CD4-positive, CD25-positive, alpha-beta regulatory T cell (primary cell): ENCODE measurements at regions not wholly inside any gene's neighbourhood (a gene's known extent, or its start where the extent isn't known, plus 50 kb on each side); places are given as distances from the start of the nearest gene placed in this dataset.
A peak's percentile ranks its signal among the peaks of the same experiment; 100 is the strongest.

Experiments used
- ATAC-seq, 2 donors: fragments of 150-1000 bp; cut with Tn5 transposase; one replicate each; pipeline ENCODE4 v1.10.0; 2021; ENCODE audit warnings: low read depth in 2 of 2, moderate number of reproducible peaks in 2 of 2, moderate library complexity in 1 of 2
- DNase-seq, 3 donors: peaks; one replicate each; pipeline versions ENCODE4 v3.0.0 to v3.0.0-alpha.2; 2012 to 2022; ENCODE audit warnings: mixed read lengths in 1 of 3
- H3K27ac ChIP-seq: one replicate; pipeline ENCODE4 v1.7.0; 2013; ENCODE audit warnings: mild to moderate bottlenecking, low read length; ENCODE audit not compliant: insufficient read depth, poor library complexity, severe bottlenecking
- H3K27me3 ChIP-seq: one replicate; pipeline ENCODE4 v1.7.0; 2013; ENCODE audit warnings: low read length; ENCODE audit not compliant: control insufficient read depth, insufficient read depth
- H3K36me3 ChIP-seq: one replicate; pipeline ENCODE4 v1.7.0; 2013; ENCODE audit warnings: mild to moderate bottlenecking, low read length, moderate library complexity; ENCODE audit not compliant: control insufficient read depth, insufficient read depth
- H3K4me1 ChIP-seq: 2 replicates; pipeline ENCODE4 v1.7.0; 2013; ENCODE audit warnings: mild to moderate bottlenecking, low read length; ENCODE audit not compliant: insufficient read depth, control insufficient read depth, poor library complexity, severe bottlenecking
- H3K4me3 ChIP-seq: one replicate; pipeline ENCODE4 v1.7.0; 2013; ENCODE audit warnings: low read depth, mild to moderate bottlenecking, low read length, moderate library complexity
- H3K9me3 ChIP-seq, 2 experiments: 1 replicate in 1 of 2; 2 replicates in 1 of 2; pipeline ENCODE4 v1.7.0; 2013; ENCODE audit warnings: low read length in 2 of 2, mild to moderate bottlenecking in 1 of 2, moderate library complexity in 1 of 2; ENCODE audit not compliant: control insufficient read depth in 2 of 2
- H3K27ac Mint-ChIP-seq, 3 donors: one replicate each; pipeline ENCODE4 v1.8.0; 2020 to 2022; ENCODE audit warnings: mild to moderate bottlenecking in 3 of 3, mixed read lengths in 3 of 3, moderate library complexity in 2 of 3
- H3K27me3 Mint-ChIP-seq: one replicate; pipeline ENCODE4 v1.8.0; 2022; ENCODE audit warnings: mild to moderate bottlenecking, mixed read lengths
- H3K36me3 Mint-ChIP-seq: one replicate; pipeline ENCODE4 v1.8.0; 2020; ENCODE audit warnings: mixed read lengths
- H3K4me1 Mint-ChIP-seq, 4 donors: one replicate each; pipeline ENCODE4 v1.8.0; 2020 to 2022; ENCODE audit warnings: mixed read lengths in 4 of 4, mild to moderate bottlenecking in 1 of 4
- H3K4me3 Mint-ChIP-seq, 4 donors: one replicate each; pipeline ENCODE4 v1.8.0; 2020 to 2022; ENCODE audit warnings: mild to moderate bottlenecking in 4 of 4, mixed read lengths in 4 of 4, moderate library complexity in 3 of 4
- H3K9me3 Mint-ChIP-seq, 7 donors: one replicate each; pipeline ENCODE4 v1.8.0; 2020 to 2022; ENCODE audit warnings: mixed read lengths in 7 of 7, mild to moderate bottlenecking in 3 of 7, moderate library complexity in 2 of 7

GRCh38 chr5:52452098-52452497 lies 335.6 kb upstream of the ITGA1 start:
- no peak overlapping the region for H3K27ac Mint-ChIP-seq
- Histone ChIP-seq H3K4me3 (no peak overlapping the region), H3K4me1 (no peaks in the 10 kb centered on the region), H3K27ac (no peak overlapping the region), H3K27me3 (no peaks in the 10 kb centered on the region), H3K36me3 (no peaks in the 10 kb centered on the region), H3K9me3 (no peaks in the 10 kb centered on the region)
- DNase-seq (no peak), ATAC-seq (no peak)
- no peaks in the 10 kb centered on the region for H3K4me1 Mint-ChIP-seq
- H3K27me3 Mint-ChIP-seq, result no peaks in the 10 kb centered on the region
- peaks cover 0 to 2% (median 0%) of the 10 kb centered on the region in 7 donors for H3K9me3 Mint-ChIP-seq
- no peak overlapping the region for H3K4me3 Mint-ChIP-seq
- H3K36me3 Mint-ChIP-seq, result no peaks in the 10 kb centered on the region

- Histone ChIP-seq H3K27me3 (no peaks in the 10 kb centered on the region), H3K4me1 (no peaks in the 10 kb centered on the region), H3K27ac (no peak overlapping the region), H3K4me3 (no peak overlapping the region), H3K36me3 (no peaks in the 10 kb centered on the region), H3K9me3 (no peaks in the 10 kb centered on the region)
- no peak for DNase-seq
- no peaks in the 10 kb centered on the region for H3K4me1 Mint-ChIP-seq
- ATAC-seq, result no peak
- H3K9me3 Mint-ChIP-seq, result peaks cover 0 to 3% (median 0%) of the 10 kb centered on the region in 7 donors
- no peaks in the 10 kb centered on the region for H3K36me3 Mint-ChIP-seq
- no peak overlapping the region for H3K4me3 Mint-ChIP-seq
- no peaks in the 10 kb centered on the region for H3K27me3 Mint-ChIP-seq
- H3K27ac Mint-ChIP-seq, result no peak overlapping the region
Observed at GRCh38 chr5:52453176-52453575, 334.5 kb upstream of the ITGA1 start.

GRCh38 chr5:52455920-52456319 lies 331.8 kb upstream of the ITGA1 start:
- H3K36me3 Mint-ChIP-seq, result no peaks in the 10 kb centered on the region
- H3K4me1 Mint-ChIP-seq, result no peaks in the 10 kb centered on the region
- H3K4me3 ChIP-seq, result no peak overlapping the region
- DNase-seq, result no peak
- peaks cover 0 to 3% (median 0%) of the 10 kb centered on the region in 7 donors for H3K9me3 Mint-ChIP-seq
- H3K27ac ChIP-seq, result no peak overlapping the region
- H3K9me3 ChIP-seq, result no peaks in the 10 kb centered on the region
- H3K4me1 ChIP-seq, result no peaks in the 10 kb centered on the region
- H3K27me3 Mint-ChIP-seq, result no peaks in the 10 kb centered on the region
- no peak overlapping the region for H3K27ac Mint-ChIP-seq
- H3K27me3 ChIP-seq, result no peaks in the 10 kb centered on the region
- no peak overlapping the region for H3K4me3 Mint-ChIP-seq
- no peaks in the 10 kb centered on the region for H3K36me3 ChIP-seq
- ATAC-seq, result no peak

DNA sequence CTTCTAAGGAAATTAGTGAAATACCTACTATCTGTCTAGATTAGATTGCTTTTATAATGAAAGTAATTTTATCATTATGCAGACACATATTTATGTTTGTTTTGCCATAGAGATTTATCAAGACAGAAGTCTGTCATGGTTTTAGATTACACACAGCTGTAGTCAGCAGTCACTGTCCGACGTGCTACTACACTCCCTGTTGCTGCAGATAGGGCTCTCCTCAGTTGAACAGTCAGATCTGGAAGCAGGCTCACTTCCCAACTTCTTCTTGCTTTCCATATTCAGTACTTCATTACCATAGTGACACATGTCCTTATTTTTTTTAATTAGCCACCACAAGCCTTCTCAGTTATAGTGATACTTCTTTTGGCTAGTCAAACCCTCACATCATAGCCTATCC lies 329.9 kb upstream of the ITGA1 start:
- Mint-ChIP-seq H3K4me3 (no peak overlapping the region), H3K4me1 (no peaks in the 10 kb centered on the region), H3K9me3 (peaks cover 0 to 3% (median 2%) of the 10 kb centered on the region in 7 donors), H3K27ac (peak overlapping the region in 1 of 3 donors; percentile 90), H3K36me3 (no peaks in the 10 kb centered on the region), H3K27me3 (no peaks in the 10 kb centered on the region)
- Histone ChIP-seq H3K27ac (no peak overlapping the region), H3K4me3 (no peak overlapping the region), H3K27me3 (no peaks in the 10 kb centered on the region), H3K4me1 (no peaks in the 10 kb centered on the region), H3K36me3 (no peaks in the 10 kb centered on the region), H3K9me3 (peaks cover 0 to 1% of the 10 kb centered on the region in 2 experiments)
- ATAC-seq (no peak), DNase-seq (no peak)

- Mint-ChIP-seq H3K4me3 (no peak overlapping the region), H3K27me3 (no peaks in the 10 kb centered on the region), H3K27ac (no peak overlapping the region), H3K36me3 (no peaks in the 10 kb centered on the region), H3K4me1 (peaks cover 0 to 10% (median 0%) of the 10 kb centered on the region in 4 donors), H3K9me3 (peaks cover 0 to 7% (median 0%) of the 10 kb centered on the region in 7 donors)
- Histone ChIP-seq H3K27ac (no peak overlapping the region), H3K36me3 (no peaks in the 10 kb centered on the region), H3K9me3 (peaks cover 0 to 1% of the 10 kb centered on the region in 2 experiments), H3K27me3 (no peaks in the 10 kb centered on the region), H3K4me1 (no peaks in the 10 kb centered on the region), H3K4me3 (no peak overlapping the region)
- DNase-seq, result no peak
- no peak for ATAC-seq
Observed at GRCh38 chr5:52466113-52466512, 321.6 kb upstream of the ITGA1 start.

DNA sequence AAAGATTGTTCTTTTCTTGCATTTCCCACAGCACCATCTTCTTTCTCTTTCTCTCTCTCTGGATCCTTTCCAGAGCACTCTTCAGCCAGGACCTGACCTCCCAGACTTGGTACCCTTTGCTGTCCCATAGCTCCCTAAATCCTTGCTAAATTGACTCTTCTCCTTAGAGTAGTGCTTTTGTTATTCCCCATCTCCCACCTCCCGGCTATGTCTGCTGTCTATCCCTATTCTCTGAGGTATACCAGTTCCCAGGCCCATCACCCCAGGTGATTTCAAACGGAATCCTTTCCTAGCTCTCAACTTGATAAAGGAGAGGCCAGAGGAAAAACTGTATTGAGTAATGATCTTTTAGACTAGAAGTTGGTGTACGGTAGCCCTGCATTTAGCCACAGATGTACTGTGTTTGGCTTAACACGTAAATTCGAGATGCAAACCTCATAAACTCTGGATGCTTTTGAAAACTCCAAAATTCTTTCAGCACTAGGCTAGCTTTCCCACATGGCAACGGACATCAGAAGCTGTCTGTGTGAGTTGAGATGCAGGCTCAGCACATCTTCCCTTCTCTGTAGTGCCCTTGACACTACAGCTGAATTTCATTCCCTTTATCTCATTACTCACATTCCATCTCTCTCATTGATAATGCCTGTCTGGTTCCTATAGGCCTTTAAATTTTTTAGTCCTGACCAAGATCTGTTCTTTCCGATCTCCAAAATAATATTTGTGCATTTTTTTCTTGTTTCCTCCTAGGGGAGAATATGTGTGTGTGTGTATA lies 320.8 kb upstream of the ITGA1 start:
- no peaks in the 10 kb centered on the region for H3K4me1 ChIP-seq
- H3K27ac ChIP-seq, result no peak overlapping the region
- Mint-ChIP-seq H3K4me1 (peaks cover 0 to 10% (median 0%) of the 10 kb centered on the region in 4 donors), H3K9me3 (peaks cover 0 to 7% (median 0%) of the 10 kb centered on the region in 7 donors), H3K27me3 (no peaks in the 10 kb centered on the region), H3K4me3 (no peak overlapping the region), H3K27ac (peak overlapping the region in 1 of 3 donors; percentile 34), H3K36me3 (no peaks in the 10 kb centered on the region)
- H3K36me3 ChIP-seq, result no peaks in the 10 kb centered on the region
- DNase-seq (no peak), ATAC-seq (no peak)
- H3K4me3 ChIP-seq, result no peak overlapping the region
- peaks cover 0 to 1% of the 10 kb centered on the region in 2 experiments for H3K9me3 ChIP-seq
- no peaks in the 10 kb centered on the region for H3K27me3 ChIP-seq

DNA sequence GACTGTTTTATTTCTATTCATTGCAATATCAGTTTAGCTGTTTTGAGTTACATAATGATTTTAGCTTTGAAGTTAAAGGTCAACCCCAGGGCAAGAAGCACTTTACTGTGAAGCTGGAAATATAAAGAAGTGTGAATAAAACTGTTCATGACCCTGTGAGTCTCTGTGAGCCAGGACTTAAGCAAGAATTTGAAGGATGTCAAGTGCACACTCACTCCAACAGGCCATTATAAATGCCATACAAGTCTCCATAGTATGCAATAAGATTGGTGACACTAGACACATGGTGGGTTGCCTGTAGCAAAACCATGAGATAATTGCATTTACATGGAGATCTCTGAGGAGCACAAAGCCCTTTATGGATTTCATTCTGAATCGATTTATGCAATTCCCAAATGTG lies 318.7 kb upstream of the ITGA1 start:
- Mint-ChIP-seq H3K27me3 (no peaks in the 10 kb centered on the region), H3K4me3 (no peak overlapping the region), H3K27ac (no peak overlapping the region), H3K4me1 (peaks cover 0 to 10% (median 0%) of the 10 kb centered on the region in 4 donors), H3K9me3 (peaks cover 0 to 6% (median 0%) of the 10 kb centered on the region in 7 donors), H3K36me3 (no peaks in the 10 kb centered on the region)
- Histone ChIP-seq H3K27me3 (no peaks in the 10 kb centered on the region), H3K27ac (no peak overlapping the region), H3K4me3 (no peak overlapping the region), H3K36me3 (no peaks in the 10 kb centered on the region), H3K9me3 (no peaks in the 10 kb centered on the region), H3K4me1 (no peaks in the 10 kb centered on the region)
- no peak for DNase-seq
- ATAC-seq, result no peak

- H3K4me3 ChIP-seq, result peak overlapping the region; percentile 27
- H3K9me3 Mint-ChIP-seq, result peaks cover 0 to 6% (median 0%) of the 10 kb centered on the region in 7 donors
- no peaks in the 10 kb centered on the region for H3K27me3 Mint-ChIP-seq
- peak overlapping the region in 2 of 3 donors; percentile 47 to 74 for H3K27ac Mint-ChIP-seq
- H3K4me1 ChIP-seq, result no peaks in the 10 kb centered on the region
- H3K4me3 Mint-ChIP-seq, result peak overlapping the region in 3 of 4 donors; percentile 51 to 75 (median 59)
- ATAC-seq (no peak), DNase-seq (peak in 2 of 3 donors; percentile 18 to 41)
- no peaks in the 10 kb centered on the region for H3K36me3 ChIP-seq
- no peaks in the 10 kb centered on the region for H3K9me3 ChIP-seq
- H3K27ac ChIP-seq, result no peak overlapping the region
- H3K36me3 Mint-ChIP-seq, result no peaks in the 10 kb centered on the region
- H3K27me3 ChIP-seq, result no peaks in the 10 kb centered on the region
- H3K4me1 Mint-ChIP-seq, result peaks cover 0 to 10% (median 0%) of the 10 kb centered on the region in 4 donors
Observed at GRCh38 chr5:52469420-52469819, 318.3 kb upstream of the ITGA1 start.
